ENCODE measurements at regions not wholly inside any gene's neighbourhood (a gene's known extent, or its start where the extent isn't known, plus 50 kb on each side); places are given as distances from the start of the nearest gene placed in this dataset.

DNA sequence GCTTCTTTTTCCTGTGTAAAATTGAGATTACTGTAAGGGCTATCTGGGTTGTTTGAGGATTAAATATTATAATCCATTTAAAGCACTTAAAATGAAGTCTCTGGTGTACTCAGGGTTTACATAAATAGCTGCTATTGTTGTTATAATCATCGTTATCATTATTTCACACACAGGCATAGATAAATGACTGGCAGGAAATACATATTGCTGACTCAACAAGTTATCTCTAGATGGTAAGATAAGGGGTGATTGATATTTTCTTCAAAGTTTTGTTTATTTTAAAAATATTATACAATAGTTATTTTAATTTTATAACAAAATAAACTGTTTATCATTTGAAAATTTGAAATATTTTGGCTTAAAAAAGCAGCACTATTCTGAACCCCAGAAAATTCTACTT, 134.3 kb upstream of the DCAF12L2 start (continued):
- TF ChIP-seq, protein P1, sequence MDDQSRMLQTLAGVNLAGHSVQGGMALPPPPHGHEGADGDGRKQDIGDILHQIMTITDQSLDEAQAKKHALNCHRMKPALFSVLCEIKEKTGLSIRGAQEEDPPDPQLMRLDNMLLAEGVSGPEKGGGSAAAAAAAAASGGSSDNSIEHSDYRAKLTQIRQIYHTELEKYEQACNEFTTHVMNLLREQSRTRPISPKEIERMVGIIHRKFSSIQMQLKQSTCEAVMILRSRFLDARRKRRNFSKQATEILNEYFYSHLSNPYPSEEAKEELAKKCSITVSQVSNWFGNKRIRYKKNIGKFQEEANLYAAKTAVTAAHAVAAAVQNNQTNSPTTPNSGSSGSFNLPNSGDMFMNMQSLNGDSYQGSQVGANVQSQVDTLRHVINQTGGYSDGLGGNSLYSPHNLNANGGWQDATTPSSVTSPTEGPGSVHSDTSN (IDR thresholded peaks at IDR 0.05) = no peak
- no peak for TF ChIP-seq SMC3 (IDR thresholded peaks at IDR 0.05; ENCODE audit: low read depth, low read length)
- no peak for TF ChIP-seq CHD2 (IDR thresholded peaks at IDR 0.05; ENCODE audit: low read length, partially characterized antibody)
- no peak for TF ChIP-seq TAF1 (IDR thresholded peaks at IDR 0.05; ENCODE audit: borderline replicate concordance, low read depth, low read length)

DNA sequence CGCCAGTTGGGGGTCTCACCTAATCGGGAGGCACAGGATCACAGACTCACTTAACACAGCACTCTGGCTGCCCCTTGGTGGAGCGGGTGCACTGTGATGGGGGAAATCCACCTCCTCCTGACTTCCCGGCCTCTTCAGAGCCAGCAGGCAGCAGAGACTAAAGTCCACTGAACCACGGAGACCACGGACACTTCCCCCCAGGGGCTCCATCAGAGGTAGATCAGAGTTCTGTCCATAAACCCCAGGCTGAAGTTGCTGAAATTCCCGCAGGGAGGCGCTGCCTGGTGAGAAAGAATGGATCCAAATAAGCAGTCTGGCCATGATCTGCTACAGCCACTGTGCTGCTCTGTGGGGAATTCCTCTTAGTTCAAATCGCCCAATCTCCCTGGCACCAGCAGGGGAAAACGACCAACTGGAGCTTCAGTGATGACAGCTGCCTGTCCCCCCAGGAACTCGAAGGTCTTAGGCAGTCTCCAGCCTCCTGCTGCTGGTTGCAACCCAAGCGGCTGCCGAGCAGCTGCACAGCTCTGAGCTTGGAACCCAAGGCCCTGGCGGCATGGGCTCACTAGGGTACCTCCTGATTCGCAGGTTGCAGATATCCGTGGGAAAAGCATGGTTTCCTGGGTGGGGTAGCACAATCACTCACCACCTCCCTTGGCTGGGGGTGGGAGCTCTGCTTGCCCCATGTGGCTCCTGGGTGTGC, 106.9 kb upstream of the DCAF12L2 start:
- H3K9me2 ChIP-seq = no peaks in the 10 kb centered on the region
- TF ChIP-seq NRF1 (IDR thresholded peaks at IDR 0.05; ENCODE audit: low read depth, low read length) (no peak), FOSL2 (IDR thresholded peaks at IDR 0.05; ENCODE audit: borderline replicate concordance, low read depth) (no peak)
- no peak for DNase-seq
- no peaks in the 10 kb centered on the region for H3K27me3 ChIP-seq (ENCODE audit: insufficient read depth)
- no peak overlapping the region for H3K27ac ChIP-seq (ENCODE audit: low read depth in 2 of 2, low read length in 1 of 2)
- no peaks in the 10 kb centered on the region for H3K79me2 ChIP-seq (ENCODE audit: insufficient read depth)
- H3K9ac ChIP-seq = no peak overlapping the region
- H3K36me3 ChIP-seq (replicated peaks in 1 of 2; ENCODE audit: control insufficient read depth in 1 of 2, insufficient read depth in 2 of 2, low read length in 1 of 2) = no peaks in the 10 kb centered on the region
- CTCF ChIA-PET = no interaction called here
- no peak overlapping the region for H3K4me3 ChIP-seq (ENCODE audit: low read depth in 2 of 2, low read length in 1 of 2)
- 0% methylated on average over 7 of the region's 16 CpGs for WGBS (ENCODE audit: low lambda C conversion rate)
- no peaks in the 10 kb centered on the region for H4K20me1 ChIP-seq (ENCODE audit: insufficient read depth)
- H3F3A ChIP-seq (replicated peaks; ENCODE audit: insufficient read depth) = no peaks in the 10 kb centered on the region
- H2AFZ ChIP-seq (ENCODE audit: low read depth) = no peak overlapping the region
- POLR2A ChIA-PET = no interaction called here
- H3K9me3 ChIP-seq = no peaks in the 10 kb centered on the region
- H3K4me1 ChIP-seq (ENCODE audit: control insufficient read depth in 1 of 2, insufficient read depth in 2 of 2, low read depth in 1 of 2, low read length in 1 of 2) = no peaks in the 10 kb centered on the region
- H3K4me2 ChIP-seq = no peak overlapping the region

DNA sequence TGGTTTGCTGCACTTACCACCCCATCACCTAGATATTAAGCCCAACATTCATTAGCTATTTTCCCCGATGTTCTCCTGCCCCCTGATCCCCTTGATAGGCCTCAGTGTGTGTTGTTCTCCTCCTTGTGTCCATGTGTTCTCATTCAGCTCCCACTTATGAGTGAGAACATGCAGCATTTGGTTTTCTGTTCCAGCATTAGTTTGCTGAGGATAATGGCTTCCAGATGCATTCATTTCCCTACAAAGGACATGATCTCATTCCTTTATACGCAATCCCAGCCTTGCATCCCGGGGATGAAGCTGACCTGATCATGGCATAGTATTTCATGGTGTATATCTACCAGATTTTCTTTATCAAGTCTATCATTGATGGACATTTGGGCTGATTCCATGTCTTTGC, 99.0 kb upstream of the DCAF12L2 start:
- Histone ChIP-seq H3K9ac (no peak overlapping the region), H3K4me1 (ENCODE audit: control insufficient read depth in 1 of 2, insufficient read depth in 2 of 2, low read depth in 1 of 2, low read length in 1 of 2) (no peaks in the 10 kb centered on the region), H3K27ac (ENCODE audit: low read depth in 2 of 2, low read length in 1 of 2) (no peak overlapping the region), H3K36me3 (replicated peaks in 1 of 2; ENCODE audit: control insufficient read depth in 1 of 2, insufficient read depth in 2 of 2, low read length in 1 of 2) (no peaks in the 10 kb centered on the region), H3K9me3 (no peaks in the 10 kb centered on the region), H3K4me2 (no peak overlapping the region), H3K4me3 (ENCODE audit: low read depth in 2 of 2, low read length in 1 of 2) (no peak overlapping the region), H3K9me2 (no peaks in the 10 kb centered on the region), H3K79me2 (ENCODE audit: insufficient read depth) (no peaks in the 10 kb centered on the region), H3K27me3 (ENCODE audit: insufficient read depth) (no peaks in the 10 kb centered on the region), H2AFZ (ENCODE audit: low read depth) (no peak overlapping the region), H3F3A (replicated peaks; ENCODE audit: insufficient read depth) (no peaks in the 10 kb centered on the region), H4K20me1 (ENCODE audit: insufficient read depth) (no peaks in the 10 kb centered on the region)
- 0% methylated on average over 3 of the region's 3 CpGs for WGBS (ENCODE audit: low lambda C conversion rate)
- DNase-seq = no peak
- ChIA-PET CTCF (no interaction called here), POLR2A (no interaction called here)
- TF ChIP-seq, protein P2, sequence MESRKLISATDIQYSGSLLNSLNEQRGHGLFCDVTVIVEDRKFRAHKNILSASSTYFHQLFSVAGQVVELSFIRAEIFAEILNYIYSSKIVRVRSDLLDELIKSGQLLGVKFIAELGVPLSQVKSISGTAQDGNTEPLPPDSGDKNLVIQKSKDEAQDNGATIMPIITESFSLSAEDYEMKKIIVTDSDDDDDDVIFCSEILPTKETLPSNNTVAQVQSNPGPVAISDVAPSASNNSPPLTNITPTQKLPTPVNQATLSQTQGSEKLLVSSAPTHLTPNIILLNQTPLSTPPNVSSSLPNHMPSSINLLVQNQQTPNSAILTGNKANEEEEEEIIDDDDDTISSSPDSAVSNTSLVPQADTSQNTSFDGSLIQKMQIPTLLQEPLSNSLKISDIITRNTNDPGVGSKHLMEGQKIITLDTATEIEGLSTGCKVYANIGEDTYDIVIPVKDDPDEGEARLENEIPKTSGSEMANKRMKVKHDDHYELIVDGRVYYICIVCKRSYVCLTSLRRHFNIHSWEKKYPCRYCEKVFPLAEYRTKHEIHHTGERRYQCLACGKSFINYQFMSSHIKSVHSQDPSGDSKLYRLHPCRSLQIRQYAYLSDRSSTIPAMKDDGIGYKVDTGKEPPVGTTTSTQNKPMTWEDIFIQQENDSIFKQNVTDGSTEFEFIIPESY (IDR thresholded peaks at IDR 0.05; ENCODE audit: borderline replicate concordance, low read depth) = no peak
- no peak for TF ChIP-seq EZH2phosphoT487 (IDR thresholded peaks at IDR 0.05; ENCODE audit: borderline replicate concordance, low read depth)
- TF ChIP-seq, protein P3, sequence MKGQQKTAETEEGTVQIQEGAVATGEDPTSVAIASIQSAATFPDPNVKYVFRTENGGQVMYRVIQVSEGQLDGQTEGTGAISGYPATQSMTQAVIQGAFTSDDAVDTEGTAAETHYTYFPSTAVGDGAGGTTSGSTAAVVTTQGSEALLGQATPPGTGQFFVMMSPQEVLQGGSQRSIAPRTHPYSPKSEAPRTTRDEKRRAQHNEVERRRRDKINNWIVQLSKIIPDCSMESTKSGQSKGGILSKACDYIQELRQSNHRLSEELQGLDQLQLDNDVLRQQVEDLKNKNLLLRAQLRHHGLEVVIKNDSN (IDR thresholded peaks at IDR 0.05; ENCODE audit: borderline replicate concordance, low read depth) = no peak
- no peak for TF ChIP-seq RFX5 (IDR thresholded peaks at IDR 0.05; ENCODE audit: low read length)
- TF ChIP-seq, protein P4, sequence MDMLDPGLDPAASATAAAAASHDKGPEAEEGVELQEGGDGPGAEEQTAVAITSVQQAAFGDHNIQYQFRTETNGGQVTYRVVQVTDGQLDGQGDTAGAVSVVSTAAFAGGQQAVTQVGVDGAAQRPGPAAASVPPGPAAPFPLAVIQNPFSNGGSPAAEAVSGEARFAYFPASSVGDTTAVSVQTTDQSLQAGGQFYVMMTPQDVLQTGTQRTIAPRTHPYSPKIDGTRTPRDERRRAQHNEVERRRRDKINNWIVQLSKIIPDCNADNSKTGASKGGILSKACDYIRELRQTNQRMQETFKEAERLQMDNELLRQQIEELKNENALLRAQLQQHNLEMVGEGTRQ (IDR thresholded peaks at IDR 0.05; ENCODE audit: borderline replicate concordance, low read depth, low read length) = no peak
- TF ChIP-seq, protein P1 (IDR thresholded peaks at IDR 0.05) = no peak
- TF ChIP-seq, protein P5, sequence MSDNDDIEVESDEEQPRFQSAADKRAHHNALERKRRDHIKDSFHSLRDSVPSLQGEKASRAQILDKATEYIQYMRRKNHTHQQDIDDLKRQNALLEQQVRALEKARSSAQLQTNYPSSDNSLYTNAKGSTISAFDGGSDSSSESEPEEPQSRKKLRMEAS (IDR thresholded peaks at IDR 0.05; ENCODE audit: low read depth) = no peak
- TF ChIP-seq, protein P6, sequence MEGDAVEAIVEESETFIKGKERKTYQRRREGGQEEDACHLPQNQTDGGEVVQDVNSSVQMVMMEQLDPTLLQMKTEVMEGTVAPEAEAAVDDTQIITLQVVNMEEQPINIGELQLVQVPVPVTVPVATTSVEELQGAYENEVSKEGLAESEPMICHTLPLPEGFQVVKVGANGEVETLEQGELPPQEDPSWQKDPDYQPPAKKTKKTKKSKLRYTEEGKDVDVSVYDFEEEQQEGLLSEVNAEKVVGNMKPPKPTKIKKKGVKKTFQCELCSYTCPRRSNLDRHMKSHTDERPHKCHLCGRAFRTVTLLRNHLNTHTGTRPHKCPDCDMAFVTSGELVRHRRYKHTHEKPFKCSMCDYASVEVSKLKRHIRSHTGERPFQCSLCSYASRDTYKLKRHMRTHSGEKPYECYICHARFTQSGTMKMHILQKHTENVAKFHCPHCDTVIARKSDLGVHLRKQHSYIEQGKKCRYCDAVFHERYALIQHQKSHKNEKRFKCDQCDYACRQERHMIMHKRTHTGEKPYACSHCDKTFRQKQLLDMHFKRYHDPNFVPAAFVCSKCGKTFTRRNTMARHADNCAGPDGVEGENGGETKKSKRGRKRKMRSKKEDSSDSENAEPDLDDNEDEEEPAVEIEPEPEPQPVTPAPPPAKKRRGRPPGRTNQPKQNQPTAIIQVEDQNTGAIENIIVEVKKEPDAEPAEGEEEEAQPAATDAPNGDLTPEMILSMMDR (IDR thresholded peaks at IDR 0.05) = no peak
- TF ChIP-seq TCF12 (IDR thresholded peaks at IDR 0.05) = no peak
- no peak for TF ChIP-seq CHD2 (IDR thresholded peaks at IDR 0.05; ENCODE audit: low read length, partially characterized antibody)
- TF ChIP-seq RXRA (IDR thresholded peaks at IDR 0.05; ENCODE audit: borderline replicate concordance, low read depth) = no peak
- no peak for TF ChIP-seq TAF1 (IDR thresholded peaks at IDR 0.05; ENCODE audit: borderline replicate concordance, low read depth, low read length)
- TF ChIP-seq JUND (IDR thresholded peaks at IDR 0.05) = no peak
- no peak for TF ChIP-seq RCOR1 (IDR thresholded peaks at IDR 0.05; ENCODE audit: low read length)
